Mesothelial cell of epicardium (in vitro differentiated cells): ENCODE measurements at regions not wholly inside any gene's neighbourhood (a gene's known extent, or its start where the extent isn't known, plus 50 kb on each side); places are given as distances from the start of the nearest gene placed in this dataset.

Source experiments
- DNase-seq, 2 experiments: peaks; one replicate each; pipeline ENCODE4 v3.0.0; 2021; ENCODE audit warnings: low spot score in 2 of 2; ENCODE audit not compliant: unreplicated experiment in 2 of 2
- H3K27ac Mint-ChIP-seq: 2 replicates; pipeline ENCODE4 v1.8.0; 2021; ENCODE audit warnings: mixed read lengths
- H3K27me3 Mint-ChIP-seq: 2 replicates; pipeline ENCODE4 v1.8.0; 2021; ENCODE audit warnings: low read depth, mixed read lengths
- H3K36me3 Mint-ChIP-seq: 2 replicates; pipeline ENCODE4 v1.8.0; 2021; ENCODE audit warnings: mixed read lengths
- H3K4me1 Mint-ChIP-seq: 2 replicates; pipeline ENCODE4 v1.8.0; 2021; ENCODE audit warnings: mixed read lengths
- H3K4me3 Mint-ChIP-seq: 2 replicates; pipeline ENCODE4 v1.8.0; 2021; ENCODE audit warnings: mild to moderate bottlenecking, moderate library complexity, mixed read lengths
- H3K9me3 Mint-ChIP-seq: 2 replicates; pipeline ENCODE4 v1.8.0; 2021; ENCODE audit warnings: mixed read lengths
- CTCF ChIP-seq: fragments of 200-600 bp; sonication (generic); IDR thresholded peaks from one replicate; pipeline ENCODE4 v1.5.0; 2021; ENCODE audit warnings: antibody characterized with exemption; ENCODE audit not compliant: unreplicated experiment

- H3K27ac Mint-ChIP-seq: no peak overlapping the region
Observed at GRCh38 chr9:135256581-135257354, 169.3 kb downstream of the OLFM1 start.

GRCh38 chr9:135258461-135258860, 171.0 kb downstream of the OLFM1 start:
- no peak for TF ChIP-seq CTCF
- H3K4me1 Mint-ChIP-seq: peaks cover 2% of the 10 kb centered on the region
- DNase-seq: no peak
- H3K9me3 Mint-ChIP-seq: no peaks in the 10 kb centered on the region
- H3K27me3 Mint-ChIP-seq: peaks cover 36% of the 10 kb centered on the region
- H3K4me3 Mint-ChIP-seq: no peak overlapping the region
- no peak overlapping the region for H3K27ac Mint-ChIP-seq
- H3K36me3 Mint-ChIP-seq: no peaks in the 10 kb centered on the region

More at GRCh38 chr9:135256581-135257354, 169.3 kb downstream of the OLFM1 start:
- TF ChIP-seq CTCF: no peak
- H3K27me3 Mint-ChIP-seq: peaks cover 45% of the 10 kb centered on the region
- H3K4me1 Mint-ChIP-seq: peaks cover 5% of the 10 kb centered on the region
- H3K36me3 Mint-ChIP-seq: no peaks in the 10 kb centered on the region
- no peak overlapping the region for H3K4me3 Mint-ChIP-seq
- no peak for DNase-seq
- no peaks in the 10 kb centered on the region for H3K9me3 Mint-ChIP-seq

- peaks cover 31% of the 10 kb centered on the region for H3K27me3 Mint-ChIP-seq
- no peak overlapping the region for H3K4me3 Mint-ChIP-seq
- no peaks in the 10 kb centered on the region for H3K9me3 Mint-ChIP-seq
- H3K36me3 Mint-ChIP-seq: no peaks in the 10 kb centered on the region
- TF ChIP-seq CTCF: no peak
- no peak for DNase-seq
- H3K4me1 Mint-ChIP-seq: no peaks in the 10 kb centered on the region
- H3K27ac Mint-ChIP-seq: no peak overlapping the region
Observed at GRCh38 chr9:135259273-135259672, 171.8 kb downstream of the OLFM1 start.

- Mint-ChIP-seq H3K36me3 (no peaks in the 10 kb centered on the region), H3K4me3 (no peak overlapping the region), H3K4me1 (no peaks in the 10 kb centered on the region), H3K9me3 (no peaks in the 10 kb centered on the region), H3K27me3 (peaks cover 31% of the 10 kb centered on the region), H3K27ac (no peak overlapping the region)
- TF ChIP-seq CTCF: no peak
- DNase-seq: no peak
Observed at GRCh38 chr9:135260221-135261180, 173.0 kb downstream of the OLFM1 start.

GRCh38 chr9:135262248-135262647, 174.8 kb downstream of the OLFM1 start:
- no peaks in the 10 kb centered on the region for H3K36me3 Mint-ChIP-seq
- no peak for DNase-seq
- H3K4me1 Mint-ChIP-seq: no peaks in the 10 kb centered on the region
- H3K27me3 Mint-ChIP-seq: peaks cover 26% of the 10 kb centered on the region
- H3K27ac Mint-ChIP-seq: no peak overlapping the region
- no peak for TF ChIP-seq CTCF
- H3K9me3 Mint-ChIP-seq: no peaks in the 10 kb centered on the region
- H3K4me3 Mint-ChIP-seq: no peak overlapping the region
